Tibial nerve (tissue), 4 donors: ENCODE measurements at regions not wholly inside any gene's neighbourhood (a gene's known extent, or its start where the extent isn't known, plus 50 kb on each side); places are given as distances from the start of the nearest gene placed in this dataset.
"Not testable (repeated sequence)": the region's sequence is repeated elsewhere in the genome, so short reads cannot be mapped to it uniquely, and the experiment has no call there.

Experiments used
- DNase-seq, 2 donors: peaks; one replicate each; pipeline ENCODE4 v3.0.0-alpha.2; 2019; ENCODE audit warnings: low spot score in 2 of 2
- H3K27ac ChIP-seq, 4 donors: fragments of 200-600 bp; sonication (generic) in 3 of 4; one replicate each; pipeline ENCODE4 v1.5.1; 2017 to 2019; ENCODE audit warnings: mild to moderate bottlenecking in 1 of 4
- H3K27me3 ChIP-seq, 2 donors: fragments of 200-600 bp; sonication (generic) in 1 of 2; one replicate each; pipeline versions ENCODE4 v1.5.1 to v1.6.0; 2017 to 2019
- H3K36me3 ChIP-seq, 3 donors: fragments of 200-600 bp; sonication (generic); one replicate each; pipeline ENCODE4 v1.5.1; 2018 to 2019
- H3K4me1 ChIP-seq, 4 donors: fragments of 200-600 bp; sonication (generic) in 3 of 4; one replicate each; pipeline ENCODE4 v1.5.1; 2017 to 2019
- H3K4me3 ChIP-seq, 4 donors: fragments of 200-600 bp; sonication (generic) in 3 of 4; one replicate each; pipeline ENCODE4 v1.5.1; 2017 to 2019; ENCODE audit warnings: mild to moderate bottlenecking in 1 of 4, moderate library complexity in 1 of 4
- H3K9me3 ChIP-seq, 4 donors: fragments of 200-600 bp; sonication (generic) in 3 of 4; one replicate each; pipeline ENCODE4 v1.5.1; 2017 to 2019
- CTCF ChIP-seq, 5 experiments: fragments of 200-600 bp in 3 of 5; fragments of 450-650 bp in 2 of 5; sonication (generic) in 3 of 5; IDR thresholded peaks; one replicate each; pipeline ENCODE4 v1.5.1; 2016 to 2019; ENCODE audit warnings: antibody characterized with exemption in 5 of 5, mild to moderate bottlenecking in 3 of 5, moderate library complexity in 2 of 5
- EP300 ChIP-seq, 2 donors: sonication (generic); formaldehyde crosslinking; IDR thresholded peaks; one replicate each; pipeline ENCODE4 v1.6.1; 2017; ENCODE audit warnings: antibody characterized with exemption in 2 of 2, mild to moderate bottlenecking in 1 of 2
- POLR2A ChIP-seq, 2 donors: fragments of 450-650 bp; IDR thresholded peaks; one replicate each; pipeline ENCODE4 v1.6.1; 2017; ENCODE audit warnings: antibody characterized with exemption in 2 of 2, mild to moderate bottlenecking in 2 of 2, moderate library complexity in 2 of 2
- WGBS, 2 donors: methylation state at CpG; one replicate each; pipeline ENCODE4 v1.1.5; 2018; 5-methylcytosine and 5-hydroxymethylcytosine counted together

GRCh38 chr3:140859592-140860336, 81.9 kb upstream of the SLC25A36 start:
- Histone ChIP-seq H3K9me3 (no peaks in the 10 kb centered on the region), H3K4me1 (peaks cover 0 to 3% (median 0%) of the 10 kb centered on the region in 4 donors), H3K27ac (no peak overlapping the region), H3K36me3 (no peaks in the 10 kb centered on the region), H3K27me3 (no peaks in the 10 kb centered on the region), H3K4me3 (no peak overlapping the region)
- TF ChIP-seq CTCF (IDR thresholded peaks at IDR 0.05) (no peak), POLR2A (IDR thresholded peaks at IDR 0.05) (no peak), EP300 (IDR thresholded peaks at IDR 0.05) (no peak)
- no peak for DNase-seq
- WGBS, 2 donors: 57 to 58% methylated on average over 5 of the region's 5 CpGs

- Histone ChIP-seq H3K4me1 (peaks cover 0 to 3% (median 0%) of the 10 kb centered on the region in 4 donors), H3K36me3 (no peaks in the 10 kb centered on the region), H3K27ac (no peak overlapping the region), H3K27me3 (no peaks in the 10 kb centered on the region), H3K4me3 (no peak overlapping the region), H3K9me3 (peaks cover 0 to 4% (median 0%) of the 10 kb centered on the region in 4 donors)
- DNase-seq: peak; percentile 27 to 86
- WGBS, 2 donors: 11 to 14% methylated on average over 6 of the region's 6 CpGs
- TF ChIP-seq CTCF (IDR thresholded peaks at IDR 0.05): peak in 4 of 5 experiments; percentile 34 to 50 (median 38)
- no peak for TF ChIP-seq EP300 (IDR thresholded peaks at IDR 0.05)
- no peak for TF ChIP-seq POLR2A (IDR thresholded peaks at IDR 0.05)
Observed at GRCh38 chr3:140863580-140864009, 78.0 kb upstream of the SLC25A36 start.

- 85 to 86% methylated on average over 4 of the region's 4 CpGs for WGBS, 2 donors
- no peak for DNase-seq
- H3K36me3 ChIP-seq: no peaks in the 10 kb centered on the region
- no peak overlapping the region for H3K4me3 ChIP-seq
- no peak for TF ChIP-seq POLR2A (IDR thresholded peaks at IDR 0.05)
- no peak for TF ChIP-seq EP300 (IDR thresholded peaks at IDR 0.05)
- TF ChIP-seq CTCF (IDR thresholded peaks at IDR 0.05): no peak
- H3K27ac ChIP-seq: no peak overlapping the region
- peaks cover 0 to 11% (median 0%) of the 10 kb centered on the region in 4 donors for H3K9me3 ChIP-seq
- no peaks in the 10 kb centered on the region for H3K27me3 ChIP-seq
- H3K4me1 ChIP-seq: no peaks in the 10 kb centered on the region
Observed at GRCh38 chr3:140870351-140870750, 71.3 kb upstream of the SLC25A36 start.

GRCh38 chr3:140871022-140871421, 70.6 kb upstream of the SLC25A36 start:
- no peaks in the 10 kb centered on the region for H3K36me3 ChIP-seq
- no peaks in the 10 kb centered on the region for H3K4me1 ChIP-seq
- no peak for DNase-seq
- no peak overlapping the region for H3K4me3 ChIP-seq
- no peaks in the 10 kb centered on the region for H3K27me3 ChIP-seq
- no peak overlapping the region for H3K27ac ChIP-seq
- TF ChIP-seq POLR2A (IDR thresholded peaks at IDR 0.05): no peak
- TF ChIP-seq CTCF (IDR thresholded peaks at IDR 0.05): no peak
- no peak for TF ChIP-seq EP300 (IDR thresholded peaks at IDR 0.05)
- H3K9me3 ChIP-seq: peaks cover 0 to 8% (median 0%) of the 10 kb centered on the region in 4 donors
- WGBS, 2 donors: 79 to 84% methylated on average over 2 of the region's 2 CpGs

- WGBS, 2 donors: 59 to 76% methylated on average over 4 of the region's 4 CpGs
- not testable (repeated sequence) for H3K9me3 ChIP-seq, H3K4me1 ChIP-seq, DNase-seq, H3K27me3 ChIP-seq, H3K4me3 ChIP-seq, H3K36me3 ChIP-seq, H3K27ac ChIP-seq
Observed at GRCh38 chr3:140872165-140872564, 69.5 kb upstream of the SLC25A36 start.
